GM10266 (cell line): ENCODE measurements at regions not wholly inside any gene's neighbourhood (a gene's known extent, or its start where the extent isn't known, plus 50 kb on each side); places are given as distances from the start of the nearest gene placed in this dataset.

Experiments
- DNase-seq: peaks from one replicate; pipeline ENCODE4 v3.0.0; 2012; ENCODE audit errors: extremely low spot score
- CTCF ChIP-seq: IDR thresholded peaks from 2 replicates; pipeline ENCODE4 v1.5.1; 2012; ENCODE audit warnings: mild to moderate bottlenecking, low read depth; ENCODE audit not compliant: control insufficient read depth, insufficient read depth; ENCODE audit errors: missing control alignments

GRCh38 chr2:134190062-134190806 lies 63.6 kb upstream of the MGAT5 start:
- TF ChIP-seq CTCF = no peak
- no peak for DNase-seq

GRCh38 chr2:134190807-134191203 lies 63.1 kb upstream of the MGAT5 start:
- DNase-seq = no peak
- no peak for TF ChIP-seq CTCF

- DNase-seq = no peak
- TF ChIP-seq CTCF = no peak
Measured at GRCh38 chr2:134191835-134192234, 62.0 kb upstream of the MGAT5 start.

- no peak for TF ChIP-seq CTCF
- DNase-seq = no peak
Measured at GRCh38 chr2:134193006-134193405, 60.9 kb upstream of the MGAT5 start.

GRCh38 chr2:134194519-134194918 lies 59.4 kb upstream of the MGAT5 start:
- TF ChIP-seq CTCF = no peak
- no peak for DNase-seq

- DNase-seq = no peak
- TF ChIP-seq CTCF = no peak
Measured at GRCh38 chr2:134195341-134195740, 58.5 kb upstream of the MGAT5 start.

GRCh38 chr2:134197445-134197844 lies 56.4 kb upstream of the MGAT5 start:
- TF ChIP-seq CTCF = no peak
- DNase-seq = no peak
